ENCODE measurements at regions not wholly inside any gene's neighbourhood (a gene's known extent, or its start where the extent isn't known, plus 50 kb on each side); places are given as distances from the start of the nearest gene placed in this dataset.

DNA sequence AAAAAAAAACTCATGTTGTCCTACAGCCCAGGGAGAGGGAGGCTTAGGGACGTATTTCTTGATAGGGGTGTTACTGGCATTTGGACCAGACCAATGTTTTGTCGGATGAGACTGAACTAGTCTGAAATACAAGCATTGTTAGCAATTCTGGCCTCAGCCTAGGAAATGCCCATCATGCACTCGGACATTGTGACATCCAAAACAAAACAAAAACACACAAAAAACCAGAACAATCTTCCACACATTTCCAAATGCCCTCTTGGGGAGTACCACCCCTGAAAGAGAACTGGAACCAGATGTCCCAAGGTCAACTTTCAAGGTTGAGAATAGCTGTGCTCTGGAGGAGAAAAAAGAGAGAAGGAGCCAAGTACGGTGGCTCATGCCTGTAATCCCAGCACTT lies 299.1 kb upstream of the JARID2 start:
- H3K9me3 Mint-ChIP-seq (ENCODE audit: low read depth), result no peaks in the 10 kb centered on the region
- TF ChIP-seq, protein P1, sequence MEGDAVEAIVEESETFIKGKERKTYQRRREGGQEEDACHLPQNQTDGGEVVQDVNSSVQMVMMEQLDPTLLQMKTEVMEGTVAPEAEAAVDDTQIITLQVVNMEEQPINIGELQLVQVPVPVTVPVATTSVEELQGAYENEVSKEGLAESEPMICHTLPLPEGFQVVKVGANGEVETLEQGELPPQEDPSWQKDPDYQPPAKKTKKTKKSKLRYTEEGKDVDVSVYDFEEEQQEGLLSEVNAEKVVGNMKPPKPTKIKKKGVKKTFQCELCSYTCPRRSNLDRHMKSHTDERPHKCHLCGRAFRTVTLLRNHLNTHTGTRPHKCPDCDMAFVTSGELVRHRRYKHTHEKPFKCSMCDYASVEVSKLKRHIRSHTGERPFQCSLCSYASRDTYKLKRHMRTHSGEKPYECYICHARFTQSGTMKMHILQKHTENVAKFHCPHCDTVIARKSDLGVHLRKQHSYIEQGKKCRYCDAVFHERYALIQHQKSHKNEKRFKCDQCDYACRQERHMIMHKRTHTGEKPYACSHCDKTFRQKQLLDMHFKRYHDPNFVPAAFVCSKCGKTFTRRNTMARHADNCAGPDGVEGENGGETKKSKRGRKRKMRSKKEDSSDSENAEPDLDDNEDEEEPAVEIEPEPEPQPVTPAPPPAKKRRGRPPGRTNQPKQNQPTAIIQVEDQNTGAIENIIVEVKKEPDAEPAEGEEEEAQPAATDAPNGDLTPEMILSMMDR (IDR thresholded peaks at IDR 0.05; ENCODE audit: unreplicated experiment), result no peak
- no peak overlapping the region for H3K27ac Mint-ChIP-seq
- no peak for DNase-seq (ENCODE audit: low spot score, unreplicated experiment)
- peaks cover 4% of the 10 kb centered on the region for H3K27me3 Mint-ChIP-seq
- peaks cover 8% of the 10 kb centered on the region for H3K4me1 Mint-ChIP-seq (ENCODE audit: low read depth)
- no peak overlapping the region for H3K4me3 Mint-ChIP-seq (ENCODE audit: low read depth)
- no peaks in the 10 kb centered on the region for H3K36me3 Mint-ChIP-seq (ENCODE audit: insufficient read depth)

DNA sequence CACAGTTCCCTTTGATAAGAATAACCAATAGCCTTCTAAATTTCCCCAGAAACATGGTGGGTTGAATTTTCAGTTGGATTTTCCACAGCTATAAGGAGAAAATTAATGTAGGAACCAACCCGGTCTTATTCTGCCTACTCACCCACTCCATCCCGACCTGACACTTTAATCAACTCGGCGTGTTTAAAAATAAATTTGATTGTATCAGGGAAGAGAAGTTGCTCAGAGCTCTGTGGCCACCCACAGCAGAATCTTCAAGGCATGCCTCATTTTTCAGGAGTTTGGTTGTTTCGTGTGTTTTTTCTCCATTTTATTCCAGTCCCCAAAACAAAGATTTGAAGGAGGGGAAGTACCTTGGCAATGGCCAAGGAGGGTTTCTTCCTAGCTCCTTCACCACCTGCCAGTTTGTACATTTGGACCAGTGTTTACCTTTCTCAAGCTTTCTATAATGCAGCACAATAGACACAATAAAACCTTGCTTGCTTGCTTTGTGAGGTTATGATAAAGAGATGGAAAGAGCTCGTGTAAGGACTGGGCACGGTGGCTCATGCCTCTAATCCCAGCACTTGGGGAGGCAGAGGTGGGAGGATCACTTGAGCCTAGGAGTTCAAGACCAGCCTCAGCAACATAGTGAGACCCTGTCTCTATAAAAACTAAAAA lies 297.2 kb upstream of the JARID2 start:
- peaks cover 4% of the 10 kb centered on the region for H3K27me3 Mint-ChIP-seq
- no peaks in the 10 kb centered on the region for H3K36me3 Mint-ChIP-seq (ENCODE audit: insufficient read depth)
- no peak for DNase-seq (ENCODE audit: low spot score, unreplicated experiment)
- no peaks in the 10 kb centered on the region for H3K9me3 Mint-ChIP-seq (ENCODE audit: low read depth)
- TF ChIP-seq, protein P1 (IDR thresholded peaks at IDR 0.05; ENCODE audit: unreplicated experiment), result no peak
- H3K4me1 Mint-ChIP-seq (ENCODE audit: low read depth), result peaks cover 8% of the 10 kb centered on the region
- no peak overlapping the region for H3K4me3 Mint-ChIP-seq (ENCODE audit: low read depth)
- H3K27ac Mint-ChIP-seq, result peak overlapping the region; percentile 57

DNA sequence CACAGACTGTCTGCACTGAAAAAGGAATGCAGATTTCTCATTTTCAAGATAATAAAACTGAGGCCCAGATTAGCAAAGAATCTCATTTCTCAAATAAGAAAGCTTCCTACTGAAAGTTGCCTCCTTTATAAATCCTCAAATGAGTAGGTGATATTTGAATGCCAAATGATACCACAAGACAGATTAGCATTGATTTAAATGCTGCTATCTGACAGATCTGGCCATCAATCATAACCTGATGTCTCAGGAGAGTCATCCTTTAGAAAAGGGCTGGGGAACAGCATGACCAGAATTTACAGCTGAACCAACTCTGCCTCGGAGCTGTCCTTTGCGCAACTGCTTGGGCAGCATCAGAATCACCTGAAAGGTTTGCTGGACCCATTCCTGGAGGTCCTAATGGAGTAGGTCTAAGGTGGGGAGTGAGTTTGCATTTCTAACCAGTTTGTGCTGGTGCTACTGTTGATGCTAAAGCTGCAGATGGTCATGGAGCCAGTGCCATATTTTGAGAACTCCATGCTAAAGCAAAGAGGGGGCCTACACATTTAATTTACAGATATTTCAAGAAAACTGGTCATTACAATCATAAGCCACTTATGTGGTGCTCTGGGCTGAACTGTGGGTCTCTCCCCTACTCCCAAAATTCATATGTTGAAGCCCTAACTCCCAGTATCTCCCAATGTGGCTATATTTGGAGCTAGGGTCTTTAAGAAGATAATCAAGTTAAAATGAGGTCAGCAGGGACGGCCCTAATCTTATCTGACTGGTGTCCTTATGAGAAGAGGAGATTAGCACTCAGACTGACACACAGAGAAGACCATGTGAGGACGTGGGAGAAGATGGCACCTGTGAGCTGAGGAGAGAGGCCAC lies 295.5 kb upstream of the JARID2 start:
- Mint-ChIP-seq H3K9me3 (ENCODE audit: low read depth) (peaks cover 6% of the 10 kb centered on the region), H3K4me1 (ENCODE audit: low read depth) (peaks cover 7% of the 10 kb centered on the region), H3K27me3 (peaks cover 4% of the 10 kb centered on the region), H3K4me3 (ENCODE audit: low read depth) (no peak overlapping the region), H3K36me3 (ENCODE audit: insufficient read depth) (peaks cover 2% of the 10 kb centered on the region), H3K27ac (no peak overlapping the region)
- TF ChIP-seq, protein P1 (IDR thresholded peaks at IDR 0.05; ENCODE audit: unreplicated experiment), result no peak
- no peak for DNase-seq (ENCODE audit: low spot score, unreplicated experiment)

DNA sequence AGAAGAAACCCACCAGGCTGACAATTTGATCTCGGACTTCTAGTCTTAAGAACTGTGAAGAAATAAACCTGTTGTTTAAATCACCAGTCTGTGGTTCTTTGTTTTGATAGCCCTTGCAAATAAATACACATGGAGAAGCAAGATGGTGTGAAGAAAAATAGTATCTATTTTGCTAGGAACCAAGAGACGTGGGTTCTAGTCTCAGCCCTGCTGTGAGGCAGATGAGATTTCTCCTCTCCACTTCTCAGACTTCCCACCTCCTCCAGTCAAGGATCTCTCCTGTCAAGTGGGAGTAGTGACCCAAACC lies 294.9 kb upstream of the JARID2 start:
- peaks cover 3% of the 10 kb centered on the region for H3K27me3 Mint-ChIP-seq

DNA sequence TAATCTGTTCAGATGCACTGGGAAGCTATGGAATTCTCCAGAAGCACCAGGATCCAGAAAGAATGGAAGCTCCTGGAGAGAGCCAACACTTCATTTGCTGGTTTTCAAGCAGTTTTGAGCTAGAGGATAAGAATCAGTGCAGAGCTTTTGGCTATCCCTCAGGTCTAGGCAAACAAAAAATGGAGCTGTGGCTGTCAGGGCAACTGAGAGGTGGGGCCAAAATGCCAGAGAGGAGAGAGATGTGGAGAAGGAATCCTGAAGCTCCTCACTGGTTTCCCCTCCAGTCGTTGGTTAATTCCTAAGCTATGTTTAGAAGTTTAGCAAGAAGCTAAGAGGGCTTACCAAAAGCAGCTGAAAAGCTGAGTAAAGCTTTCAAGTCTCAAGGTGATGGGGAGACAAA lies 294.2 kb upstream of the JARID2 start:
- Mint-ChIP-seq H3K4me1 (ENCODE audit: low read depth) (peaks cover 7% of the 10 kb centered on the region), H3K27ac (no peak overlapping the region), H3K27me3 (no peaks in the 10 kb centered on the region), H3K9me3 (ENCODE audit: low read depth) (peaks cover 11% of the 10 kb centered on the region), H3K4me3 (ENCODE audit: low read depth) (no peak overlapping the region), H3K36me3 (ENCODE audit: insufficient read depth) (peaks cover 3% of the 10 kb centered on the region)
- TF ChIP-seq, protein P1 (IDR thresholded peaks at IDR 0.05; ENCODE audit: unreplicated experiment), result no peak
- DNase-seq (ENCODE audit: low spot score, unreplicated experiment), result no peak

More for the DNA sequence above, 294.9 kb upstream of the JARID2 start:
- TF ChIP-seq, protein P1 (IDR thresholded peaks at IDR 0.05; ENCODE audit: unreplicated experiment), result no peak
- Mint-ChIP-seq H3K4me3 (ENCODE audit: low read depth) (no peak overlapping the region), H3K9me3 (ENCODE audit: low read depth) (peaks cover 6% of the 10 kb centered on the region), H3K27ac (no peak overlapping the region), H3K36me3 (ENCODE audit: insufficient read depth) (peaks cover 2% of the 10 kb centered on the region), H3K4me1 (ENCODE audit: low read depth) (peaks cover 7% of the 10 kb centered on the region)
- DNase-seq (ENCODE audit: low spot score, unreplicated experiment), result no peak

Measured in progenitor cell of endocrine pancreas (in vitro differentiated cells).